Sigmoid colon (tissue), 4 donors: ENCODE measurements at regions not wholly inside any gene's neighbourhood (a gene's known extent, or its start where the extent isn't known, plus 50 kb on each side); places are given as distances from the start of the nearest gene placed in this dataset.

ENCODE experiments used
- POLR2AphosphoS5 ChIP-seq, 4 donors: sonication (generic); formaldehyde crosslinking; IDR thresholded peaks; one replicate each; pipeline ENCODE4 v1.6.1; 2017; ENCODE audit warnings: antibody characterized with exemption in 4 of 4
- TF ChIP-seq, protein P1 (sequence below), 4 experiments: fragments of 450-650 bp in 3 of 4; fragments of 200-600 bp in 1 of 4; IDR thresholded peaks; one replicate each; pipeline ENCODE4 v1.5.1; 2016 to 2019; ENCODE audit warnings: antibody characterized with exemption in 4 of 4, mild to moderate bottlenecking in 3 of 4, moderate library complexity in 2 of 4

GRCh38 chr21:41560661-41561158 lies 52.8 kb upstream of the TMPRSS2 start:
- TF ChIP-seq POLR2AphosphoS5 (IDR thresholded peaks at IDR 0.05) = no peak
- TF ChIP-seq, protein P1, sequence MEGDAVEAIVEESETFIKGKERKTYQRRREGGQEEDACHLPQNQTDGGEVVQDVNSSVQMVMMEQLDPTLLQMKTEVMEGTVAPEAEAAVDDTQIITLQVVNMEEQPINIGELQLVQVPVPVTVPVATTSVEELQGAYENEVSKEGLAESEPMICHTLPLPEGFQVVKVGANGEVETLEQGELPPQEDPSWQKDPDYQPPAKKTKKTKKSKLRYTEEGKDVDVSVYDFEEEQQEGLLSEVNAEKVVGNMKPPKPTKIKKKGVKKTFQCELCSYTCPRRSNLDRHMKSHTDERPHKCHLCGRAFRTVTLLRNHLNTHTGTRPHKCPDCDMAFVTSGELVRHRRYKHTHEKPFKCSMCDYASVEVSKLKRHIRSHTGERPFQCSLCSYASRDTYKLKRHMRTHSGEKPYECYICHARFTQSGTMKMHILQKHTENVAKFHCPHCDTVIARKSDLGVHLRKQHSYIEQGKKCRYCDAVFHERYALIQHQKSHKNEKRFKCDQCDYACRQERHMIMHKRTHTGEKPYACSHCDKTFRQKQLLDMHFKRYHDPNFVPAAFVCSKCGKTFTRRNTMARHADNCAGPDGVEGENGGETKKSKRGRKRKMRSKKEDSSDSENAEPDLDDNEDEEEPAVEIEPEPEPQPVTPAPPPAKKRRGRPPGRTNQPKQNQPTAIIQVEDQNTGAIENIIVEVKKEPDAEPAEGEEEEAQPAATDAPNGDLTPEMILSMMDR (IDR thresholded peaks at IDR 0.05) = no peak
